Endothelial cell of hepatic sinusoid (primary cell): ENCODE measurements at regions not wholly inside any gene's neighbourhood (a gene's known extent, or its start where the extent isn't known, plus 50 kb on each side); places are given as distances from the start of the nearest gene placed in this dataset.
"Not testable (repeated sequence)": the region's sequence is repeated elsewhere in the genome, so short reads cannot be mapped to it uniquely, and the experiment has no call there.

Source experiments
- in situ Hi-C: cut with HindIII; loops from 2 replicates; pipeline ENCODE4 v1.10.0; 2017; ENCODE audit warnings: low sequenced_read_pairs

DNA sequence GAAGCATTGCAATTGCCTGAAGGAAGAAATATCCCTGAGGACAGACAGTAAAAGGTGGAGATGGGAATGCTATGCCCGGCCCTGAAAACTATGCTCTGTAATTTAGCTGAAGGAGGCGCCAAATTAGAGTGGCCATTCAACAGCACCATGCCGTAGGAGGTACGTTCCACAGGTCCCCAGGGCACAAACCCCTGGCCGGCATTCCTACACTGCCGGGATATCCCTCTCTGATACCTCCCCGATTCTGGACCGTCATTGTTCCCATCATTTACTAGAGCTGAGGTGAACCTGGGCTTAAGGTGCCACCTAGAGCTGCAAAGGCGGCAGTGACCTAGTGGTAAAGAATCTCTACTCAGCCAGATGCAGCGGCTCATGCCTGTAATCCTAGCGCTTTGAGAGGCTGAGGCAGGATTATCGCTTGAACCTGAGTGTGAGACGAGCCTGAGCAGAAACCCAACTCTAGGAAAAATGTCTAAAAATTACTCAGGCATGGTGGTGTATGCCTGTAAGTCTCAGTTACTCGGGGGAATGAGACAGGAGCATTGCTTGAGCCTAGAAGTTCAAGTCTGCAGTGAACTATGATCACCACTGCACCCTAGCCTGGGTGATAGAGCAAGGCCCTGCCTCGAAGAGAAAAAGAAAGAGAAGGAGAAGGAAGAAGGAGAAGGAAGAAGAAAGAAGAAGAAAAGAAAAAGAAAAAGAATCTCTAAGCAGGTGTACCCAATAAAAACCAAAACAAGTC lies 53.0 kb upstream of the TNKS2 start:
- in situ Hi-C loops = no loop called here

GRCh38 chr10:91743465-91743864 lies 54.8 kb upstream of the TNKS2 start:
- in situ Hi-C loops = no loop called here

DNA sequence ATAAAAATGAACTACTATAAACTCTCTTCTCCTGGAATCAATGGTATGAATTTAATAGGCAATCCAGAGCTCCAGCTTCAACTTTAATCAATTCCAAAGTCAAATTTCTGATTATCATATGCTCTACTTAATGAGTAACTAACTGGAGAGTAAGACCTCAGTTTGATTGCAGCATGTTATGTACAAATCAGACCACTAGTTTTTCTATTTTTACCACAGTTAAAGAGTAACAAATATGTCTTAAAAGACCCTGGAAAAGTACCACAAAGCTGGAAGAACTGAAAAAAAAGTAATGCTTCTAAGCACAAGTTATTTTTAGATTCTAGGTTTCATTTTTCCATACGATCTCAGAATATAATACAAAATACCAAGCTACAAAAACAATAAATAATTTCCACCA lies 56.0 kb upstream of the TNKS2 start:
- in situ Hi-C loops = no loop called here

DNA sequence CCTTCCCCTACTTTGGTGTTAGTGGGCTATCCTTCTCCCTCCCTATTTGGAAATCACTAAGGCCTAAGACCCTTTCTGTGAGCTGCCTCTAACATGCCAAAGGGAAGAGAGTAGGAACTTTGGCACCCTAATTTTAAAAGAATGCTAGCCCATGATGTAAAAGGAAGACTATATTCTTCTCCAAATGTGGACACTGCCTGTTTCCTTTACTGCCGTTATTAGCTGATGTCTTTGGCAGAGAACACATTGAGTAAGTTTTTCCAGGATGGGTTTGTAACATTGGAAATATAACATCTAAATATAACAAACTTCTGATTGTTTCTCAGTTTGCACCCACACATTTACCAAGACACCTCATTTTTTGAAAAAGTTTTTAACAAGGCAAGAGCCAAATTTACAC lies 56.9 kb upstream of the TNKS2 start:
- in situ Hi-C loops = no loop called here

DNA sequence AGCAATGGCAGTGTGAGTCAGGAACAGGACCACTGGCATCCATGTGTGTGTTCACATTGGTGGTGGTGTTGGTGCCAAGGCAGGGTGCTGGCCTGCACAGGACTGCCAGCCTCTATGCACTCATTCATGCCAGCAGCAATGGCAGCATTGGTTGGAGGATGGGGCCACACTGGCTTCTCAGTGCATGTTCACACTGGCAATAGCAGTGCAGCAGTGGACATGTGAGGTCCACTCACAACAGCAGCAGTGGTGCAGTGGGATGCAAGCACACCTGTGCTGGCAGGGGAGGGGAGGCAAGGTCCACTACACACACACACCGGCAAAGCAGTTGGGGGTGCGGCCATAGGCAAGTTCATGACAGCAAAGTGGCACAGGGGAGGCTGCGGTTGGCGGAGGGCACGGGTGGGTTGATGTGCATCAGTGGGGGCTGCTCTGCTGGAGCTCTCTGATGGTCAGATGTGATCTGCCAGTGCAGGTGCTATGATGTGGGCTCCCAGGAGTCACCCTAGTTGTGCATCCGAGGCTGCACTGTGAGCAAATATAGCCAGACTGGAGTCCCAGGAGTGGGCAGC lies 57.8 kb upstream of the TNKS2 start:
- in situ Hi-C loops = no loop called here

GRCh38 chr10:91732265-91732664 lies 66.0 kb upstream of the TNKS2 start:
- in situ Hi-C loops = not testable (repeated sequence)

DNA sequence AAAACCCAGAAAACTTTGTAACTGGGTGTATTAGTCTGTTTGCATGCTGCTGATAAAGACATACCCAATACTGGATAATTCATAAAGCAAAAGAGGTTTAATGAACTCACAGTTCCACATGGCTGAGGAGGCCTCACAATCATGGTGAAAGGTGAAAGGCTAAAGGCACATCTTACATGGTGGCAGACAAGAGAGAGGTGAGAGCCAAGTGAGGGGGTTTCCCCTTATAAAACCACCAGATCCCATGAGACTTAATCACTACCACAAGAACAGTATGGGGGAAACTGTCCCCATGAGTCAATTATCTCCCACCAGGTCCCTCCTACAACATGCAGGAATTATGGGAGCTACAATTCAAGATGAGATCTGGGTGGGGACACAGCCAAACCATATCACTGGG lies 68.9 kb upstream of the TNKS2 start:
- in situ Hi-C loops = not testable (repeated sequence)

GRCh38 chr10:91726355-91726754 lies 71.9 kb upstream of the TNKS2 start:
- in situ Hi-C loops = no loop called here

GRCh38 chr10:91724933-91725332 lies 73.3 kb upstream of the TNKS2 start:
- in situ Hi-C loops = no loop called here

- in situ Hi-C loops = no loop called here
Observed at GRCh38 chr10:91713461-91714072, 80.7 kb upstream of the PPP1R3C start.

GRCh38 chr10:91711885-91712680 lies 79.2 kb upstream of the PPP1R3C start:
- in situ Hi-C loops = no loop called here

DNA sequence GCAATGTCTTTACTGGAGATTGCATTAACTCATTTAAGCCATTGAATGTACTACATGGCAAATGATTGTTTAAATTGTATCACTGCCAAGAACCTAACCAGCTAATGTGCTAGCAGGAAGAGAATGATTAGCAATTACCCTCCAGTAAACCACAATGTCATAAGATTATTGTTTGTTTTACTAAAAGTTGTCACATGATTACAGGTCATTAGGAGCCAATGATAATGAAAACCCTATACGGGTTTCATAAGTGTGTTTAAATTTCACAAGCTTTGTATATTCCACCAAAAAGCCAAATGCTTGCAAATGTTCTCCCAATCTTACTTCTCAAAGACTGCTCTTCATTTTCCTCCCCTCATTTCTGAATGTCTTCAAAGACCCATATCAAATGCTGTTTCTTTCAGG lies 76.5 kb upstream of the PPP1R3C start:
- in situ Hi-C loops = no loop called here

GRCh38 chr10:91708174-91708861 lies 75.4 kb upstream of the PPP1R3C start:
- in situ Hi-C loops = no loop called here

GRCh38 chr10:91707236-91707635 lies 74.4 kb upstream of the PPP1R3C start:
- in situ Hi-C loops = no loop called here

- in situ Hi-C loops = no loop called here
Observed at GRCh38 chr10:91705948-91706670, 73.2 kb upstream of the PPP1R3C start.

GRCh38 chr10:91702620-91703019 lies 69.7 kb upstream of the PPP1R3C start:
- in situ Hi-C loops = no loop called here

GRCh38 chr10:91700788-91701444 lies 68.0 kb upstream of the PPP1R3C start:
- in situ Hi-C loops = no loop called here

DNA sequence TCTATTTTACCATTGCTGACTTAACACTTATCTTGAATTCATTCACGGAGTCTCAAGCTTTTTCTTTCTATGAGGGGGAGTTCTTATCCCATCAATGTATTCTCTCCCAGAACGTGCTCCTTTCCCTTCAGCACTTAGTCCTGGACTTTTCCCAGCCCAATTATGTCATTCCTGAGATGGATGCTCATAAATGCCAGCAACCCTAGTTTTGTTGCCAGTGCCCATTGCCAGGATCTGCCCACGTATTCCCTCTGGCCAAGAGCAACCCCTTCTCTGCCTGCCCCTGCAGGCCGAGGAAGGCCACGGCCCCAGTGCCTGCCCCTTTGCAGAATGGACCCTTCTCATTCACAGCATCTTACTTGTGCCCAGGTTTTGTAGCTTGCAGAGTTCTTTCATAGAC lies 67.4 kb upstream of the PPP1R3C start:
- in situ Hi-C loops = no loop called here

DNA sequence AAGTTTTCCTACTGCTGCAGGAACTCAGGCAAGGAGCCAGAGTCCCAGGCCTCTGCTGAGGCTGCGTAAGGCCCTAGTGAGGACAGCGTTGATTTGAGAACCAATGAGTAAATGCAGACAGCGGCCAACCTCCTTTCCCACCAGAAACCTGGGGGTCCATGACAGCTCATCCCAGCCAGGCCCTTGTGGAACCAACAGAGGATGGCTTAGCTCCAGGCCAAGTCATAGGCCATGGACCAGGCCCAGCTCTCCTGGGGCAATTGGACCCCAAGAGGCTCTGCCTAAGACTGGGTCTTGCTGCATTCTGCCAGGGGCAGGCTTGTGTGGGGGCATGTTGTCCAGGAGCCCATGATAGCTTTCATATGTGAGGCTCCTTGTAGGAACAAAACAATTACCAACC lies 65.4 kb upstream of the PPP1R3C start:
- in situ Hi-C loops = no loop called here
